ENCODE measurements at regions not wholly inside any gene's neighbourhood (a gene's known extent, or its start where the extent isn't known, plus 50 kb on each side); places are given as distances from the start of the nearest gene placed in this dataset.

DNA sequence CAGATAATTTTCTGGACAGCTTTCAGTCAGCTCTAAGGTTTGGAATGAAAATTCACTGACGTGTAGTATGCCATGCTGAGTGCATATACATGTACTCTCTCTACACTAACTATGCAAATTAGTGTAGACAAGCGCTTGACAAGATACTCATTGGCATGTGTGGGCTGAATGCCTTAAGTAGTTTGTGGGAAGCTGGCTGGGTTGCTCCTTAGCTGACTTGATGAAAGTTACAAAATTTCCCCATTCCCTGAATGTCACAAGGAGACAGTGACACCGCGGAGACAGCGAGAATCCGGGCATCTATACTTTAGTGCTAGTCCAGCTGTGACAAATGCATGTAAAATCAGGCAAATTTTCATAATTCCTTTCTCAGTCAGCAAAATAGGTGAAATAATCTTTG lies 51.6 kb upstream of the C5orf46 start:
- TF ChIP-seq CTCF (IDR thresholded peaks at IDR 0.05; ENCODE audit: low read depth, low read length, poor library complexity, severe bottlenecking) (no peak), EZH2phosphoT487 (IDR thresholded peaks at IDR 0.05; ENCODE audit: borderline replicate concordance, low read length) (no peak)

Measured in DOHH2 (cell line).